GM18502 (cell line): ENCODE measurements at regions not wholly inside any gene's neighbourhood (a gene's known extent, or its start where the extent isn't known, plus 50 kb on each side); places are given as distances from the start of the nearest gene placed in this dataset.
"Not testable (repeated sequence)": the region's sequence is repeated elsewhere in the genome, so short reads cannot be mapped to it uniquely, and the experiment has no call there.

Experiments used
- ATAC-seq: cut with Tn5 transposase; IDR thresholded peaks from one replicate; pipeline ENCODE4 v1.9.1; 2021; ENCODE audit warnings: mild to moderate bottlenecking; ENCODE audit not compliant: unreplicated experiment, poor library complexity

- ATAC-seq: no peak
Measured at GRCh38 chr4:31141832-31142142, 421.6 kb downstream of the PCDH7 start.

GRCh38 chr4:31146366-31146765 is 426.2 kb downstream of the PCDH7 start:
- no peak for ATAC-seq

- ATAC-seq: no peak
Measured at GRCh38 chr4:31148990-31149389, 428.8 kb downstream of the PCDH7 start.

GRCh38 chr4:31156221-31156620 is 436.1 kb downstream of the PCDH7 start:
- ATAC-seq: no peak

GRCh38 chr4:31160146-31160545 is 440.0 kb downstream of the PCDH7 start:
- no peak for ATAC-seq

GRCh38 chr4:31169846-31170245 is 449.7 kb downstream of the PCDH7 start:
- ATAC-seq: no peak

- no peak for ATAC-seq
Measured at GRCh38 chr4:31171362-31171761, 451.2 kb downstream of the PCDH7 start.

- no peak for ATAC-seq
Measured at GRCh38 chr4:31175242-31175910, 455.2 kb downstream of the PCDH7 start.

- no peak for ATAC-seq
Measured at GRCh38 chr4:31183256-31183655, 463.1 kb downstream of the PCDH7 start.

GRCh38 chr4:31185014-31185585 is 464.9 kb downstream of the PCDH7 start:
- no peak for ATAC-seq

GRCh38 chr4:31187979-31188378 is 467.8 kb downstream of the PCDH7 start:
- no peak for ATAC-seq

GRCh38 chr4:31189938-31190337 is 469.8 kb downstream of the PCDH7 start:
- ATAC-seq: no peak

GRCh38 chr4:31190671-31191070 is 470.5 kb downstream of the PCDH7 start:
- ATAC-seq: no peak

- ATAC-seq: no peak
Measured at GRCh38 chr4:31192341-31192740, 472.2 kb downstream of the PCDH7 start.

GRCh38 chr4:31193521-31193920 is 473.4 kb downstream of the PCDH7 start:
- no peak for ATAC-seq

GRCh38 chr4:31194823-31195222 is 474.7 kb downstream of the PCDH7 start:
- no peak for ATAC-seq

GRCh38 chr4:31199644-31200043 is 479.5 kb downstream of the PCDH7 start:
- ATAC-seq: no peak

- ATAC-seq: not testable (repeated sequence)
Measured at GRCh38 chr4:31202054-31202453, 481.9 kb downstream of the PCDH7 start.

GRCh38 chr4:31204874-31205273 is 484.7 kb downstream of the PCDH7 start:
- ATAC-seq: no peak

- no peak for ATAC-seq
Measured at GRCh38 chr4:31220921-31221320, 500.8 kb downstream of the PCDH7 start.

- ATAC-seq: no peak
Measured at GRCh38 chr4:31228068-31228467, 507.9 kb downstream of the PCDH7 start.

- ATAC-seq: no peak
Measured at GRCh38 chr4:31230594-31230993, 510.4 kb downstream of the PCDH7 start.
